Mucosa of stomach (tissue), 1 donor: ENCODE measurements at regions not wholly inside any gene's neighbourhood (a gene's known extent, or its start where the extent isn't known, plus 50 kb on each side); places are given as distances from the start of the nearest gene placed in this dataset.

Source experiments
- H3K27me3 ChIP-seq: one replicate; pipeline ENCODE4 v1.7.0; 2013; ENCODE audit warnings: mild to moderate bottlenecking, low read length; ENCODE audit not compliant: control insufficient read depth, insufficient read depth
- H3K36me3 ChIP-seq: one replicate; pipeline ENCODE4 v1.7.0; 2013; ENCODE audit warnings: low read length; ENCODE audit not compliant: control insufficient read depth, insufficient read depth
- H3K4me1 ChIP-seq: one replicate; pipeline ENCODE4 v1.7.0; 2013; ENCODE audit warnings: mild to moderate bottlenecking, low read length; ENCODE audit not compliant: control insufficient read depth, insufficient read depth
- H3K4me3 ChIP-seq: one replicate; pipeline ENCODE4 v1.7.0; 2013; ENCODE audit warnings: low read length
- H3K9ac ChIP-seq: one replicate; pipeline ENCODE4 v1.7.0; 2013; ENCODE audit warnings: mild to moderate bottlenecking, low read length, moderate library complexity
- H3K9me3 ChIP-seq: one replicate; pipeline ENCODE4 v1.7.0; 2013; ENCODE audit warnings: mild to moderate bottlenecking, low read length, moderate library complexity; ENCODE audit not compliant: control insufficient read depth
- donor health status: Pancreatic carcinoma.

DNA sequence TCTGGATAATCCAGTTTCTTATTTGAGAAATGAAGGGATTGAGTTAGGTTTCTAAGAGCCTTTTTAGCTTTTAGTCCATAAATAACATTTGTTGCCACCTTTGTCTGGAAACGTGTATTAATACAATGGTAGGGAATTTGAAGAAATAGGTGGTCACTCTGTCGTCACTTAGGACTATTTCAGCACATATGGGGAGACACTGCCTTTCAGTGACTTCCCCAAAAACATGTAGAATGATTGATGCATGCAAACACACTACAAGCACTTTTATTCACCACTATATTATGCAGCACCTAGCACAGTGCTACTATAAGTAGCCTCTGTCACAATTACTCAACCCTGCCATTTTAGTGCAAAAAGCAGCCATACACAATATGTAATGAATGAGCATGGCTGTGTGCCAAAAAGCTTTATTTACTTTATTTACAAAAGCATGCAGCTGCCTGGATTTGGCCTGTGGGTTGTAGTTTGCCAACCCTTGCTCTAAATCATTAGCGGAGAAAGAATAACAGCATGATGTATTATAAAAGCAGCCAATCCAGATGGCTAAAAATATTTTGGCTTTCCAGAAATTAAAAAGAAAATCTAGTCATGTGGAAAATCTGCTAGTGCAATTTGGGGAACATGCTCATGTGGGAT is 154.2 kb upstream of the HMHB1 start:
- Histone ChIP-seq H3K36me3 (no peaks in the 10 kb centered on the region), H3K9me3 (no peaks in the 10 kb centered on the region), H3K4me3 (no peak overlapping the region), H3K4me1 (peaks cover 18% of the 10 kb centered on the region), H3K9ac (no peak overlapping the region), H3K27me3 (no peaks in the 10 kb centered on the region)

DNA sequence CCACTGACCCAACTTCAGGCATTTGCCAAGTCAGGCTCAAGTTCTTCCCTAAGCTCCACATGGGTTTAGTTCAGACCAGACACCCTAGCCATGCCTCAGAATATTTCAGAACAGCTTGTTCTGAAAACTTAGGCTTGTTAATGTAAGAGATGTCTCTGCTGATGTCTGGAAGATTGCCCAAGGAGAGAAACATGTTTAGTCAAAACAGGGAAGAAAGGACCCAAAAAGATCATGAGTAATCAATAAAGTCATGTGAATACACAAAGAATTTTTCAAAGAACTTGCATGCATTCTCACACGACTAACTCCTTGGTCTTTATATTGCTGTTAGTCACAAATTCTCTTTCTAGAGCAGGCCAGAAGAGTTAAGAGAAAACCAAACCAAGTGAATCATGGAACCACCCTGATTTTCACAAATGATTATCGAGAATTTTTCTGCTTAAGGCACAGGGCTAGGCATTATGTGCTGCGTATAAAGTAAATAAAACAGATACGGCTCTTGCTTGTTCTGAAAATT is 158.1 kb upstream of the HMHB1 start:
- peaks cover 9% of the 10 kb centered on the region for H3K4me1 ChIP-seq
- no peaks in the 10 kb centered on the region for H3K36me3 ChIP-seq
- H3K4me3 ChIP-seq: no peak overlapping the region
- no peaks in the 10 kb centered on the region for H3K9me3 ChIP-seq
- no peak overlapping the region for H3K9ac ChIP-seq
- H3K27me3 ChIP-seq: no peaks in the 10 kb centered on the region

DNA sequence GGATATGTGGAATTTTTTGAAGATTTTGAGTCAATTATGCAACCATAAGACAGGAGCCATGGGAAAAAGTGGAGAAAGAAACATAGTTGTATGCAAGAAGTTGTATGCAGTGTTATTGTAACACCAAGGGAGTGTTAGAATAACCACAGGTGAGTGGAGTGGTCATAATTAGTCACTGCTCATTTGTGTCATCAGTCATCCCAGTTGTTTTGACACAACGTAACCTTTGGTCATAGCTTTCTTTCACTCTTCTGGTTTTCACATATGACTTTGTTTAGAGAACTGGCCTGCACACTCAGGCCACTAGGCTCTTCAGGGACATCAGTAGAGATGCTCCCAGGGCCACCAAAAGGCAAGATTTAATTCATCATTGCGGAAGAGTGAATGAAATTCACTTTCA is 158.7 kb upstream of the HMHB1 start:
- no peaks in the 10 kb centered on the region for H3K36me3 ChIP-seq
- no peaks in the 10 kb centered on the region for H3K27me3 ChIP-seq
- no peak overlapping the region for H3K4me3 ChIP-seq
- H3K9me3 ChIP-seq: no peaks in the 10 kb centered on the region
- H3K9ac ChIP-seq: no peak overlapping the region
- H3K4me1 ChIP-seq: peaks cover 9% of the 10 kb centered on the region

DNA sequence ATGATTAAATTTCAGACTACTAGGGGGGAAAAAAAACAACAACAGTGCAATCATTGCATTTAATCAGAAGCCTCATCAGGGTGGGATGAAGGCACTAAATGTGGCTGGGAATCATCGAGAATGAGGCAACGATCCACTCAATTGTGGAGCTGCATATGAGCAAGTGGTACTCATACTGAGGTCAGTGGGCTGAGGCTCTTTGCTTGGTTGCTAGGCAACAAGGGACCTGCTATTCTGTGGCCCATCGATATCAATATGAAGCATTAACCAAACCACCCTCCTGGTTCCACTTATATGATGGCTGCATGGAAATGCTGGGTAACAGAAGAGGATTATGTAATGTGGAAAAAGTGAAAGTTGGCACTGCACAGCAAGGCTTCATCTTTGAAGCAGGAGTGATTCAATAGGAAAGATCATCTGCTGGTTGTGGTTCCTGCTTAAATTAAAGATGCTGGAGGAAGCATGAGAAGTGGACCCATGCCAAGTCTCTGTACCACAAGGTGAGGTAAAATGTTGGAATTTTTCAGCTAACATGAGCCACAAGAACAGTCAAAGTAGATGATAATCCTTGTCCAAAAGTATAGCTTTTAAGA is 159.8 kb upstream of the HMHB1 start:
- Histone ChIP-seq H3K27me3 (no peaks in the 10 kb centered on the region), H3K36me3 (no peaks in the 10 kb centered on the region), H3K4me3 (no peak overlapping the region), H3K9me3 (no peaks in the 10 kb centered on the region), H3K4me1 (peaks cover 9% of the 10 kb centered on the region), H3K9ac (no peak overlapping the region)

DNA sequence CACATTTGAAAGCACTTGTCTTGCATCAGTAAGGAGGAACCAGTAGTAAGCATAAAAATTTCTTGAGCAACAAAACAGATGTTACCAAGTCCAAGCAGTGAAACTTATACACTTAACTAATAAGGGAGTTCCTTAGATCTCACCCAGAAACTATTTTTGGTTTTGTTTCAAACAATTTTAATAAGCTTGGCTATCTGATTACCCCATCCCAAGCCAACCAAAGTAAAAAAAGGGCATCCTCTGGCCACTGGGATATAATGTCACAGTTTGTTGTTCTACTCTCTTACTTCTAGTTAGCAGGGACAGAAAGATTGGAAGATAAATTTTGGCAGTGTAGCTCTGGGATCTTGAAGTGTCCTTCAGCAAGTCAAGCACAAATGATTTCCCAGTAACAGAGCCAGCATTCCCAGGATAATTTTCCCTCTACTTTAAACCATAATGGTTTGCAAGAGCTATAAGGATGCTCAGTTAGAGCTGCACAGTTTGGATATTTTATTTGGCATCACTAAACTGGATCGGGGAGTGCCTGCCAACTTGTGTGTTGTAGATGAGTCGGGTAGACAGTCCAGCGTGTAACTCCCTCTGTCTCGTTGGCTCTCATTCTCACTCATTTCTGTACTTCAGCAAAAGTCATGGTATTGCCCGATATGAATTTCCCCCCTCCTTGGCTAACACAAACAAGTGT is 161.9 kb upstream of the HMHB1 start:
- no peaks in the 10 kb centered on the region for H3K36me3 ChIP-seq
- H3K9ac ChIP-seq: no peak overlapping the region
- H3K27me3 ChIP-seq: no peaks in the 10 kb centered on the region
- no peak overlapping the region for H3K4me3 ChIP-seq
- H3K4me1 ChIP-seq: peaks cover 9% of the 10 kb centered on the region
- no peaks in the 10 kb centered on the region for H3K9me3 ChIP-seq

DNA sequence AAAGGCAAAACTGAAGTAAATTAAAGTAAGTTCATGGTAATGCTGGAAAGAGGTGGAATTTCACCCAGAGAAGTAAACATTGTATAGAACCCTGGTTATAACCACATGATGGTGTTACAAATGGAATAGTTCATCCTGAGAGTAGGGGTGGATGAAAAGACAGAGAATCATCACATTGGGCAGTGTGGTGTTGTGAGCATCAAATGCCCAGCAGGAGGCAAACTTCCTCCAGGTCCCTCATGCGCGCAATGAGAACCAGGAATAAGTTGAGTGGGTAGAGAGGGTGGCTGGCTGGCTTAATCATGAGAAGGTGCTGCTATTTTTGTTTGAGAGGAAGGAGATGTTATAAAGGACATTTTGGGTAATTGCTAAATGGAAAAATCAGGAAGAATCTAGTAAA is 163.3 kb upstream of the HMHB1 start:
- H3K9me3 ChIP-seq: no peaks in the 10 kb centered on the region

DNA sequence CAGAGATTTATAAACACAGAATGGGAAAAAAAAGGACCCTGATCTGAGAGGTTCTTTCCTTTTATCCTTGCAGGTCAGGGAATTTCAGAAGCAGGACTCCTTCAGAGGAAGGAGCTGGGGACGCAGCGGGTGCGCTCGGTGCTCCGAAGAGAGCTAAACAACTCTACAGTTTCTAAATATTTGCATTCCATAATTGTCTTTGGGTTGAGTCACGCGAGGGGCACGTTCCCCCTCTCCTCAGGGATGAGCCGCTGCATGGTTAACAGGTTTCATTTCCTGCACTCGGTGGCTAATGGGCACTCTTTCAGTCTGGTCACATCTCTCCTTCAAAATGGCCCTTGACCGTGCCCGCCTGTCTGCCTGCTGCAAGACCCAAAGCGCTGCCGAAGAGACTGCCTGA is 165.0 kb upstream of the HMHB1 start:
- Histone ChIP-seq H3K9me3 (no peaks in the 10 kb centered on the region), H3K9ac (no peak overlapping the region), H3K36me3 (no peaks in the 10 kb centered on the region), H3K27me3 (no peaks in the 10 kb centered on the region), H3K4me3 (no peak overlapping the region), H3K4me1 (peaks cover 2% of the 10 kb centered on the region)

More for the DNA sequence above, 163.3 kb upstream of the HMHB1 start:
- H3K36me3 ChIP-seq: no peaks in the 10 kb centered on the region
- H3K4me1 ChIP-seq: peaks cover 9% of the 10 kb centered on the region
- H3K4me3 ChIP-seq: no peak overlapping the region
- no peak overlapping the region for H3K9ac ChIP-seq
- no peaks in the 10 kb centered on the region for H3K27me3 ChIP-seq

DNA sequence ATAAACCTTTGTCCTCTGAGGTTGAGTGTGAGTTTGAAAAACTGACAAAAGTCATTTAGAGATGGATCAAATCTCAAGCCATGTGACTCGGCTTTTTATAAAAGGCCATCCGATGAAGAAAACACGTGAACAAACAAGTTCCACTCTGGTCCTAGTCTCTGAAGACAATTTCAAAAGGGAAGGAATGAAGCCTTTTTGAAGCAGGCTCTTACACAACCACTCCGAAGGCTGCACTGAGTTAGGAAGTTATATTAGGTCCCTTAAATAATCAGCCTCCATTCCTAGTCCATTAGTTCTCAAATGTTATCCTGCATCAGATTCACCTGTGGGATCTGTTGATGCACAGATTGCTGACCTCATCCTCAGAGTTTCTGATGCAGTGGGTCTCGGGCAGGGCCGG is 166.6 kb upstream of the HMHB1 start:
- H3K36me3 ChIP-seq: no peaks in the 10 kb centered on the region

DNA sequence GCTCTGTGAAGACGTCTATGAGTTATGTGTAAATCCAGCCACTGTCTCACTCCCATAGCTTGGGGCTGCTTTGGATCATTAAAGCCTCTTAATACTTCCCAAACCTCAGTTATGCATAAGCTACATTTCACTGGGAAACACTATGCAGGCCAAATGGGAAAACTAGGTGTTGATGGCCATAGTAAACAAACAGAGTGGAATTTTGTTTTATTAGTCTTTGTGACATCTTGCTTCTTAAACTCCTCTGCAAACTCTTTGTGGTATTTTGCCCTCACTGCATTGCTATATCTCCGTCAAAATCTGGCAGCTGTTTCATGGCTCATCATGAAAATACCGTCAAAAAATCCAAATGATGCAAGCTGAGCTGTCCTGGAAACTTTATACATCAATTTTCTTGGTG is 167.2 kb upstream of the HMHB1 start:
- Histone ChIP-seq H3K9me3 (no peaks in the 10 kb centered on the region), H3K36me3 (no peaks in the 10 kb centered on the region), H3K4me3 (no peak overlapping the region), H3K27me3 (no peaks in the 10 kb centered on the region), H3K9ac (no peak overlapping the region), H3K4me1 (no peaks in the 10 kb centered on the region)

More for the DNA sequence above, 166.6 kb upstream of the HMHB1 start:
- Histone ChIP-seq H3K9ac (no peak overlapping the region), H3K4me3 (no peak overlapping the region), H3K27me3 (no peaks in the 10 kb centered on the region), H3K9me3 (no peaks in the 10 kb centered on the region), H3K4me1 (no peaks in the 10 kb centered on the region)

DNA sequence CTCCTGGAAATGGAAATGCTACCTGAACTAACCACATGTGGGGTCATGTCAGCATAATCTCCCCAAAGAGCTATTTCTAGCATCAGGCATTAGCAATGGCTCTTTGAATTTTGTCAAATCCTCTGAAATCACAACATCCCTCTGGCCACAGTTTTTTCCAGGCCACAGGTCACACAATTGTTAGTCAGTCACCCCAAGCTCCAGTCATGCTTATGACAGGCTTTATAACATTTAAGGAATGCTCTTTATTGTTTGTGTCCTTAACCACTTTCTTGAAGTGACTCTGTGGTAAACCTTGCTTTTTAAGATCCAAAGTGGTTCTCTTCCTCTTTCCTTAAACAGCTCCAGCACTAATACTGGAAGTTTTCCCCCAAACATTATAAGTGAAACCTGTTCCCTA is 169.2 kb upstream of the HMHB1 start:
- H3K36me3 ChIP-seq: no peaks in the 10 kb centered on the region
- no peak overlapping the region for H3K9ac ChIP-seq
- no peak overlapping the region for H3K4me3 ChIP-seq
- no peaks in the 10 kb centered on the region for H3K27me3 ChIP-seq
- H3K9me3 ChIP-seq: no peaks in the 10 kb centered on the region
- no peaks in the 10 kb centered on the region for H3K4me1 ChIP-seq

DNA sequence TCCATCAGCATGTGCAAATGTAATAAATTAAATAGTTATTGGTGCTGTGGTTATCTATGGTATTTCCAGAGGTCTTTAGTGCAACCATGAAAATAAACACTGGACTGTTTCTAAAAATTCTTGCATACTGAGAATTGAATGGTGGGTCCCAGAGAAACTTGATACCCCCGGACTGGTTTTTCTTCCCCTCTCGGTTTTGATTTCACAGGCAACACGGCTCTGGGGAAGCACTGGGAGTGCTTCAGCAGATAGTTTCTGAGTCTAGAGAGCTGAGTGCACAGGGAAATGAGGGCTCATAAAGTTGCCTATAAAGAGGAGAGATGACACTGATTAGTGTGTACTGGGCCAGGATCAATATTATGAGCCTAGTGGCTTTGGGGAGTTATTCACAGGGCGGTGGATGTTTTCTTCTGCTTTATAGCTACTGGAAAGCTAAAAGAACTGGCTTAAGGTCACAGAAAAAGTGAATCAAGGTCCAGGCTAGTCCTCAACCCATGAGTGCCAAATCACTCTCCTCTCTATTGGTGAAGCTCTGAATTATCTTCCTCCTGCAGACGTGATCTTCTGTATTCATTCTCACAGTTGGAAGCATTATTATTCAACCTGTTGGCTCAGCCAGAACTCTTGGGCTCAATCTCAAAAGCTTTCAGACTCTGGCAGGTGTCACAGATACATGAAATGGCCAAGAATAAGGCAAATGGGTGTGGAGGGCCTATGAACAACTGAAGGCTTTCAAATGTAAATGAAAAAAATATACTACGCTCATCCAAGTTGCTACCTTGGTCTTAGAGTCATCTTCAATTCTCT is 170.2 kb upstream of the HMHB1 start:
- Histone ChIP-seq H3K4me3 (no peak overlapping the region), H3K9me3 (no peaks in the 10 kb centered on the region), H3K27me3 (no peaks in the 10 kb centered on the region), H3K4me1 (no peaks in the 10 kb centered on the region), H3K36me3 (no peaks in the 10 kb centered on the region), H3K9ac (no peak overlapping the region)

DNA sequence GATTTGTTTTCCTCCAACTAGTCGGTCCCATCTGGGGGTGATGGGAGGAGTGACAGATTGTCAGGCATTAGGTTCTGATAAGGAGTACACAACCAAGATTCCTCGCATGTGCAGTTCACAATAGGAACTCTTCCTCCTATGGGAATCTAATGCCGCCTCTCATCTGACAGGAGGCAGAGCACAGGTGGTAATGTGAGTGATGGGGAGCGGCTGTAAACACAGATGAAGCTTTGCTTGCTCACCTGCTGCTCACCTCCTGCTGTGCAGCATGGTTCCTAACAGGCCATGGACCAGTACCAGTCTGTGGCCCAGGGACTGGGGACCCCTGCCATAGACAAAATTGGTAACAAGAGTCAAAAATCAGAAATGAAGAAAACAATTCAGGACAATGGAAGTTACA is 173.3 kb upstream of the HMHB1 start:
- no peaks in the 10 kb centered on the region for H3K27me3 ChIP-seq
- H3K9ac ChIP-seq: no peak overlapping the region
- H3K4me1 ChIP-seq: peaks cover 4% of the 10 kb centered on the region
- H3K36me3 ChIP-seq: no peaks in the 10 kb centered on the region
- H3K9me3 ChIP-seq: no peaks in the 10 kb centered on the region
- no peak overlapping the region for H3K4me3 ChIP-seq
